Stimulated activated CD4-positive, alpha-beta T cell treated with anti-CD3 and anti-CD28 coated beads, Interleukin-2, amount 100 ng/mL, for 48 hours (primary cell): ENCODE measurements at regions not wholly inside any gene's neighbourhood (a gene's known extent, or its start where the extent isn't known, plus 50 kb on each side); places are given as distances from the start of the nearest gene placed in this dataset.
"Not testable (repeated sequence)": the region's sequence is repeated elsewhere in the genome, so short reads cannot be mapped to it uniquely, and the experiment has no call there.

ENCODE experiments used
- DNase-seq, 2 donors: peaks; one replicate each; pipeline ENCODE4 v3.0.0-alpha.2; 2020

- no peak for DNase-seq
These were observed 460.4 kb upstream of the RORB start for GRCh38 chr9:74036549-74037231.

GRCh38 chr9:74037274-74037673 is 459.9 kb upstream of the RORB start:
- DNase-seq: no peak

DNA sequence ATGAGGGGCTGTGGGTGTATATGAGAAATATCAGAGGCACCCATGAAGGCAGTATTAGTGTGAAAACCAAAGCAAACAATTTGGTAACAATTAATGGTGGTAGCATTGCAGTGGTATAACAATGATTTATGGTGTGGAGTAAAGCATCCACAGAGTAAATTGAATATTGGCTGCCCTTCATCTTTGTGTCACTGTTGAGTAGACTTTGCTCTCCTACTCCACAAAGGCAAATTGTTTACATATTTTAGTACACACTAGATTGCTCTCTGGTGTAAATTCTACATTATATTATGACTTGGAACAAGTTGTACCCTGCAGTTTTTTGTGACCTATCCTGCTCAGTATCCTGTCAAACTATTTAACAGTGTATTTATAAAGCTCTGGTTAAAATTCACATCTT is 455.5 kb upstream of the RORB start:
- no peak for DNase-seq

- DNase-seq: no peak
These were observed 452.3 kb upstream of the RORB start for GRCh38 chr9:74044844-74045243.

DNA sequence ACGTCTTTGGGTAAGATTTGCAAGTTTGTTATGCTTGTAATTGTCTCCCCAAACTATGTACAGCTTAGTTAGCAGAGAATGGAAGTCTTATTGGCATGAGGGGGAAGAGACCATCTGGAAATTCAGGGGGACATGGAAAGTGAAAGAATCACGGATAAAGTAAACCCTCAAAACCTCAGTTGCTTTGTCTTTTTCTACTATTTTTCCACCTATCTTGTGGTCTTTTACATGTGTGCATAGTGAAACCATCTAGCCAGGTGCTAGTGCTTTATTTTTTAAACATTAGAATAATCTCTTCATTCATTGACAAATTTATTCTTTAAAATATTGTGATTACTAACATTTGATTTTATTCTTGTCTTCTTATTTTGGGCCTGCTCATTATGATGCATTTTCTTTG is 441.1 kb upstream of the RORB start:
- DNase-seq: no peak

GRCh38 chr9:74057051-74057450 is 440.1 kb upstream of the RORB start:
- DNase-seq: not testable (repeated sequence)

DNA sequence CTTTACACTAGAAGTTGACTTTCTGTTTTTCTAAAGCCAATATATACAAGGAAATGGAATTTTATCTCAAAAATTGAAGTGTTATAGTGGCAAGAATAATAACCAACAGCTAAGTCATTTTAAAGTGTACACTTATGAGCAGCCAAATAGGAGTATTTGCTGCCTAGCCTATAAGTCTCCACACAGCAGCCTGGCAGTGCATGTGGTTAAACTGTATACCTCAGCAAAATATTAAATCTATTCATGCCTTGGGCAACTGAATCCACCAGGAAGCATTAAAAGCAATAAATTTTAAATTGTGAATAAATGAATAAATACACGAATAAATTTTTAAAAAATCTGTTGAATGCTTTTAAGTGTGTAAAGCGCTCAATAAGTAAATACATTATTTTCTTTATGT is 432.4 kb upstream of the RORB start:
- no peak for DNase-seq

DNA sequence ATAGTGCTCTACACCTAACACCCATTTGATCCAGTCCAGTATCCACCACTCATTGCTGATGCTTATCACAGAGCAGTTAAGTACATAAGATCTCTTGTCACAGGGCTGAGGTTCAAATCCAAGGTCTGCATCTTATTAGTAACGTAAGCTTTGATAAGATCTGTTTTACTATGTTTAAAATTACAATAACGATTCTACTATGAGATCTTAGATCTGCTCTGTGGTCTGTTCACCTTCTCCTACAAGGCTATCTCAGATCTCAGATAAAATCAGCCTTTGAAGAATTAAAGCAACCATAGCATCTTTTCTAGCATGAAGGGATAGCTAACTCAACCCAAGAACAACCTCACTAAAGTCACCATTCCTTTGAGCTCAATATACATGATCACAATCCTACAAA is 431.0 kb upstream of the RORB start:
- DNase-seq: no peak

DNA sequence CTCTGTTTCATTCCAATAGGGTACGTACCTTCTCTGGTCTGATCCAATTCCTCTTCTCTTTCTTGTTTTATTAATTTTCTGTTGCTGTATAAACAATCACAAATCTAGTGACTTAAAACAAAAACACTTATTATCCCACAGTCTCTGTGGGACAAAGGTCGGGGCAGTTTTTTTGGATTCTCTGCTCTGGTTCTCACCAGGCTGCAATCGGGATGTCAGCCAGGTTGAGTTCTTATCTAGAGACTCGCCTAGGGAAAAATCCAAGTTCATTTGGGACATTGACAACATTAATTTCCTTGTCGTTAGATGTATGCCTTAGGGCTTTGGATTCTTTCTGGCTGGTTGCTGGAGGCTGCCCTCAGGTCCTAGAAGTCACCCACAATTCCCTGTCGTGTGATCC is 430.5 kb upstream of the RORB start:
- DNase-seq: no peak

DNA sequence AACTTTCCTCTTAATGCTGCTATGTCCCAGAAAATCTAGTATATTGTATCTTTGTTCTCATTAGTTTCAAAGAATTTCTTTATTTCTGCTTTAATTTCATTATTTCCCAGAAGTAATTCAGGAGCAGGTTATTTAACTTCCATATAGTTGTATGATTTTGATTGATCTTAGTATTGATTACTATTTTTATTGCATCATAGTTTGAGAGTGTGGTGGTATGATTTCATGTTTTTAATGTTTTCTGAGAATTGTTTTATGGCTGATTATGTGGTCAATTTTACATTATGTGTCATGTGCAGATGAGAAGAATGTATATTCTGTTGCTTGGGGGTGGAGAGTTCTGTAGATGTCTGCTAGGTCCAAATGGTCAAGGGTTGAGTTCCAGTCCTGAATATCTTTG is 425.6 kb upstream of the RORB start:
- no peak for DNase-seq

DNA sequence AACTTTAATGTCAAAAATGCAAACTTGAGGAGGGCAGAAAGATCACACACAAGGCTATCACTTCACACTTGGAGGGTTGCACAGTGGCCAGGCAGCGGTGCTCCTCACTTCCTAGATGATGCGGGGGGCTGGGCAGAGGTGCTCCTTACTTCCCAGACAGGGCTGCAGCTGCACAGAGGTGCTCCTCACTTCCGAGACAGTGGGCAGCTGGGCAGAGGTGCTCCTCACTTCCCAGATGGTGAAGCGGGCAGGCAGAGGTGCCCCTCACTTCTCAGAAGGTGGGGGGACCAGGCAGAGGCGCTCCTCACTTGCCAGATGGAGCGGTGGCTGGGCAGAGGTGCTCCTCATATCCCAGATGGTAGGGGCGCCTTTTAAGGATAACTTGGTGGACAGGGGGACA is 423.2 kb upstream of the RORB start:
- DNase-seq: no peak

GRCh38 chr9:74078647-74079046 is 418.5 kb upstream of the RORB start:
- no peak for DNase-seq

- not testable (repeated sequence) for DNase-seq
These were observed 416.5 kb upstream of the RORB start for GRCh38 chr9:74080652-74081051.

DNA sequence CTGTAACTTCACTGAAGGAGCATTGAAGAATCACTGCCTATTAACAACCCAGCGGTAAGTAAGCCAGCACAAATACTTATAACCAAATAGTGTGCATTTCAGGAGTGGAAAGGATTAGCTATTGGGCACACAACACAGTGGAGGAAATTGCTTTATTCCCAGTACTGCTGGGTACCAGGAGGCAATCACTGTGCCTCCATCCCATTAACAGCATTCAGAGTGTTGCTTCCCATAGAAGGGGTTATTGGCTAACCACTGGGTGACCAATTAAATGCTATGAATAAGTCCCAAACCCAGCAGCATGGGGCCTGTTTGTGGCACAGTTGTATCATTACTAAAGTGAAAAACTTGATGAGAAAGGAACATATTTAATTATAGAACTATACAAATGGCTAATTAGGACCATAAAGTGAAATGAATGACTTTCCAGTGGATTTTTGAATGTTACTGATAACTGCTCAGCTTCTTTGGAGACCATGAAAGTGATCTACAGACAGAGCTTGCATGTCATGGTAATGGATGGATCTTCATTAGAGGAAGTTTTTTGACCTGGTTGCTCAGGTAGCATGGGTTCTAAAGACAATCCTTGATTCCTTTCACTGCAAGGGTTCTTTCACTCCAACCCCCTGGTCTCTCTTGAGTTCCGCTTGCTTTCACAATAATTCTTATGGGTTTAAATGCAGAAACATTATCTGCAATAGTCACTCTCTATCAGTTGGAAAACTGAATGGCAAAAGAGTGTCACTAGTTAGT is 413.3 kb upstream of the RORB start:
- DNase-seq: no peak

GRCh38 chr9:74085384-74086037 is 411.6 kb upstream of the RORB start:
- not testable (repeated sequence) for DNase-seq

- not testable (repeated sequence) for DNase-seq
These were observed 406.2 kb upstream of the RORB start for GRCh38 chr9:74090921-74091320.

DNA sequence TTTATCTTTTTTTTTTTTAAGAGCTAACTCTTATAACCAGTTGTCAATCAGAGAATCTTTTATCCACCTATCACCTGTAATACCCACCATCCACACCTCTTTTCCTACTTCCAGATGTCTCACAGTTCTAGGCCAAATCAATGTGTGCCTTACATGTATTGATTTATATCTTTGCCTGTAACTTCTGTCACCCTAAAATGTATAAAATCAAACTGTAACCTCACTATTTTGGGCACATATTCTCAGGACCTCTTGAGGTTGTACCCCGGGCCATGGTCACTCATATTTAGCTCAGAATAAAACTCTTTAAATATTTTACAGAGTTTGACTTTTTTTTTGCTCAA is 404.7 kb upstream of the RORB start:
- no peak for DNase-seq

DNA sequence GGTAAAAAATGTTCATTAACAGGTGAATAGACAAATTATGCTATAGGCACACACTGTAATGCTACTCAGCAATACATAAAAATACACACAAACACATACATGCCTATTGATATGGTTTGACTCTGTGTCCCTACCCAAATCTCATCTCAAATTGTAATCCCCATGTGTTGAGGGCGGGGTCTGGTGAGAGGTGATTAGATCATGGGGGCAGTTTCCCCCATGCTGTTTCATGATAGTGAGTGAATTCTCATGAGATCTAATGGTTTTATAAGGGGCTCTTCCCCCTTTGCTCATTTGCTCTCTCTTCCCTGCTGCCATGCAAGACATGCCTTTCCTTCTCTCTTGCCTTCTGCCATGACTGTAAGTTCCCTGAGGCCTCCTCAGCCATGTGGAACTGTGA is 403.1 kb upstream of the RORB start:
- DNase-seq: not testable (repeated sequence)

GRCh38 chr9:74094766-74095165 is 402.4 kb upstream of the RORB start:
- DNase-seq: no peak

GRCh38 chr9:74095925-74096324 is 401.2 kb upstream of the RORB start:
- DNase-seq: no peak

- no peak for DNase-seq
These were observed 400.7 kb upstream of the RORB start for GRCh38 chr9:74096420-74096819.

DNA sequence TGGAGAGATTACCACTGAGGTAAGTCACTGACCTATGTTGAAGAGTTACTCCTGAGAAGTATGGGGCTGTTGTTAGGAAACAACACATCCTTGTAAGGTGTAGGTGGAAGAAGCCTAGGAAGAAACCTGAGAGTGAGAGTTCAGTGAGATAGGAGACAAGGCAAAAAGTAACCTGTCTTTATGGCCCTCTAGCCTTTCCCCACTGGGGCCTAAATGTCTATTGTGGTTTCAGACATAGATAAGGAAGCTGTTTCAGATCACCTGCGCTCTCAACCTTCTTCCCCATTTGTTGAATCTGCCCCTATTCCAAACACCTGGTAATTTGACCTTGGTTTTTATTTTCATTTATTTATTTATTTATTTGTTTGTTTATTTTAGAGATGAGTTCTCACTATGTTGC is 397.1 kb upstream of the RORB start:
- DNase-seq: no peak

- DNase-seq: not testable (repeated sequence)
These were observed 395.0 kb upstream of the RORB start for GRCh38 chr9:74102148-74102547.

DNA sequence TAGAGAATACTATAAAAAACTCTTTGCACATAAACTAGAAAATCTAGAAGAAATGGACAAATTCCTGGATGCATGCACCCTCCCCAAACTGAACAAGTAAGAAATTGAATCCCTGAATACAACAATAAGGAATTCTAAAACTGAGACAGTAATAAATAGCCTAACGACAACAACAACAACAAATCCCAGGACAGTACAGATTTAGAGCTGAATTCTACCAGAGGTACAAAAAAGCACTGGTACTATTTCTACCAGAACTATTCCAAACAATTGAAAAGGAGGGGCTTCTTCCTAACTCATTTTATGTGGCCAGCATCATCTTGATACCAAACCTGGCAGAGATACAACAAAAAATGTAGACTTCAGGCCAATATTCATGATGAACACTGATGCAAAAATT is 394.4 kb upstream of the RORB start:
- DNase-seq: no peak
